Nephron progenitor cell (in vitro differentiated cells): ENCODE measurements at regions not wholly inside any gene's neighbourhood (a gene's known extent, or its start where the extent isn't known, plus 50 kb on each side); places are given as distances from the start of the nearest gene placed in this dataset.

ENCODE experiments used
- DNase-seq: peaks from one replicate; pipeline ENCODE4 v3.0.0; 2021
- H3K27ac Mint-ChIP-seq: 2 replicates; pipeline ENCODE4 v1.8.0; 2021; ENCODE audit warnings: mild to moderate bottlenecking, moderate library complexity, mixed read lengths
- H3K27me3 Mint-ChIP-seq: 2 replicates; pipeline ENCODE4 v1.8.0; 2021; ENCODE audit warnings: mild to moderate bottlenecking, low read depth, mixed read lengths; ENCODE audit not compliant: poor library complexity
- H3K36me3 Mint-ChIP-seq: 2 replicates; pipeline ENCODE4 v1.8.0; 2021; ENCODE audit warnings: low read depth, mixed read lengths
- H3K4me1 Mint-ChIP-seq: 2 replicates; pipeline ENCODE4 v1.8.0; 2021; ENCODE audit warnings: mixed read lengths
- H3K4me3 Mint-ChIP-seq: 2 replicates; pipeline ENCODE4 v1.8.0; 2021; ENCODE audit warnings: mild to moderate bottlenecking, moderate library complexity, mixed read lengths
- H3K9me3 Mint-ChIP-seq: 2 replicates; pipeline ENCODE4 v1.8.0; 2021; ENCODE audit warnings: mild to moderate bottlenecking, moderate library complexity, mixed read lengths
- TF ChIP-seq, protein P1 (sequence below): fragments of 200-600 bp; sonication (generic); IDR thresholded peaks from 2 replicates; pipeline ENCODE4 v1.5.0; 2021; ENCODE audit warnings: antibody characterized with exemption

- H3K4me1 Mint-ChIP-seq, result no peaks in the 10 kb centered on the region
- DNase-seq, result no peak
- no peak overlapping the region for H3K4me3 Mint-ChIP-seq
- H3K9me3 Mint-ChIP-seq, result no peaks in the 10 kb centered on the region
- H3K27me3 Mint-ChIP-seq, result peaks cover 2% of the 10 kb centered on the region
- no peaks in the 10 kb centered on the region for H3K36me3 Mint-ChIP-seq
- no peak overlapping the region for H3K27ac Mint-ChIP-seq
- TF ChIP-seq, protein P1, sequence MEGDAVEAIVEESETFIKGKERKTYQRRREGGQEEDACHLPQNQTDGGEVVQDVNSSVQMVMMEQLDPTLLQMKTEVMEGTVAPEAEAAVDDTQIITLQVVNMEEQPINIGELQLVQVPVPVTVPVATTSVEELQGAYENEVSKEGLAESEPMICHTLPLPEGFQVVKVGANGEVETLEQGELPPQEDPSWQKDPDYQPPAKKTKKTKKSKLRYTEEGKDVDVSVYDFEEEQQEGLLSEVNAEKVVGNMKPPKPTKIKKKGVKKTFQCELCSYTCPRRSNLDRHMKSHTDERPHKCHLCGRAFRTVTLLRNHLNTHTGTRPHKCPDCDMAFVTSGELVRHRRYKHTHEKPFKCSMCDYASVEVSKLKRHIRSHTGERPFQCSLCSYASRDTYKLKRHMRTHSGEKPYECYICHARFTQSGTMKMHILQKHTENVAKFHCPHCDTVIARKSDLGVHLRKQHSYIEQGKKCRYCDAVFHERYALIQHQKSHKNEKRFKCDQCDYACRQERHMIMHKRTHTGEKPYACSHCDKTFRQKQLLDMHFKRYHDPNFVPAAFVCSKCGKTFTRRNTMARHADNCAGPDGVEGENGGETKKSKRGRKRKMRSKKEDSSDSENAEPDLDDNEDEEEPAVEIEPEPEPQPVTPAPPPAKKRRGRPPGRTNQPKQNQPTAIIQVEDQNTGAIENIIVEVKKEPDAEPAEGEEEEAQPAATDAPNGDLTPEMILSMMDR, result no peak
Observed at GRCh38 chr2:223230352-223230751, 178.4 kb downstream of the KCNE4 start.

DNA sequence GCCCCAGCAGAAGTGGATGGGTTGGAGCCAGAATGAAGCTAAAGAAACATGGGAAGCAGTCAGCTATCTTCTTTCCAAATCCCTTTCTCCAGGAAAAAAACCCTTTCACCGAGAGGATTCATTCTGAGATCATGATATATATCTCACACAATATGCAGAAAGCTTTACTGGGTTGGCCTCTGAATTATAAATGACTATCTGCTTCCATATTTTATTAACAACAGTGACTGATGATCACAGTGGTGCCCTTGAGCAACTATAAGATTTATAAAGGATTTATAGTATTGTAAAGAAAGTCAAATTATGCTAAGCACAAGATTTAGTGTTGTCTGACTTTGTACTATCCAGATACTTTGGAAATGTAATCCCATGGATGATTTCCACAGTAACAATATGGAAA lies 180.3 kb downstream of the KCNE4 start:
- no peaks in the 10 kb centered on the region for H3K4me1 Mint-ChIP-seq
- no peaks in the 10 kb centered on the region for H3K9me3 Mint-ChIP-seq
- H3K36me3 Mint-ChIP-seq, result no peaks in the 10 kb centered on the region
- H3K4me3 Mint-ChIP-seq, result no peak overlapping the region
- TF ChIP-seq, protein P1, result no peak
- DNase-seq, result no peak
- H3K27me3 Mint-ChIP-seq, result peaks cover 3% of the 10 kb centered on the region
- H3K27ac Mint-ChIP-seq, result no peak overlapping the region

GRCh38 chr2:223232896-223233295 lies 180.9 kb downstream of the KCNE4 start:
- H3K36me3 Mint-ChIP-seq, result no peaks in the 10 kb centered on the region
- TF ChIP-seq, protein P1, result no peak
- DNase-seq, result no peak
- H3K27me3 Mint-ChIP-seq, result peaks cover 3% of the 10 kb centered on the region
- no peak overlapping the region for H3K4me3 Mint-ChIP-seq
- H3K4me1 Mint-ChIP-seq, result no peaks in the 10 kb centered on the region
- H3K27ac Mint-ChIP-seq, result no peak overlapping the region
- no peaks in the 10 kb centered on the region for H3K9me3 Mint-ChIP-seq

- Mint-ChIP-seq H3K9me3 (no peaks in the 10 kb centered on the region), H3K36me3 (no peaks in the 10 kb centered on the region), H3K27me3 (peaks cover 3% of the 10 kb centered on the region), H3K27ac (no peak overlapping the region), H3K4me3 (no peak overlapping the region), H3K4me1 (no peaks in the 10 kb centered on the region)
- TF ChIP-seq, protein P1, result no peak
- no peak for DNase-seq
Observed at GRCh38 chr2:223235986-223236385, 184.0 kb downstream of the KCNE4 start.

DNA sequence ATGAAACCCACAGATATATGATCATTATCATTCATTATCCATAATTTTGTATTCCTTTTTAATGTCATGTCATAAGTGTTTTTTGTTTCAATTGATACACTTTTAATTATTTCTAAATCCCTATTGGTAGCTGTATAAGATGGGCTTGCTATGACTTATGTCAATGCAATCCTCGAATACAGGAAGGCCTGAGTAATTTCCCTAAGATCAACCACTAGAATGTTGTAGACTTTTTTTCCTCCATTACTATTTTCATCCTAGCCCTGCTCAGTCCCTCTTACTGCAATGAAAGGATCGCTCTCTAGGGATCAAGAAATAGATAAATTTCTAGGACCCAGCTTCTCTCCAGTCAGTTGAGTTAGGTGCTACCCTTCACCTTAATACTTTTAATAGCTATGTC lies 186.3 kb downstream of the KCNE4 start:
- H3K36me3 Mint-ChIP-seq, result no peaks in the 10 kb centered on the region
- no peak overlapping the region for H3K27ac Mint-ChIP-seq
- no peaks in the 10 kb centered on the region for H3K4me1 Mint-ChIP-seq
- H3K27me3 Mint-ChIP-seq, result peaks cover 3% of the 10 kb centered on the region
- no peak for DNase-seq
- TF ChIP-seq, protein P1, result no peak
- H3K4me3 Mint-ChIP-seq, result no peak overlapping the region
- H3K9me3 Mint-ChIP-seq, result peaks cover 12% of the 10 kb centered on the region

DNA sequence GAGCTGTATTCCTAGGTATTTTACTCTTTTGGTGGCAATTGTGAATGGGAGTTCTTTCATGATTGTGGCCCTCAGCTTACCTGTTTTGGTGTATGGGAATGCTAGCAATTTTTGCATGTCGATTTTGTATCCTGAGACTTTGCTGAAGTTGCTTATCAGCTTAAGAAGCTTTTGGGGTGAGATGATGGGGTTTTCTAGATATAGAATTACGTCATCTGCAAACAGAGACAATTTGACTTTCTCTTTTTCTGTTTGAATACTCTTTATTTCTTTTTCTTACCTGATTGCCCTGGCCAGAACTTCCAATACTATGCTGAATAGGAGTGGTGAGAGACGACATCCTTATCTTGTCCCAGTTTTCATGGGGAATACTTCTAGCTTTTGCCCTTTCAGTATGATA lies 191.2 kb downstream of the KCNE4 start:
- Mint-ChIP-seq H3K27ac (no peak overlapping the region), H3K27me3 (no peaks in the 10 kb centered on the region), H3K9me3 (peaks cover 31% of the 10 kb centered on the region), H3K36me3 (no peaks in the 10 kb centered on the region), H3K4me1 (no peaks in the 10 kb centered on the region), H3K4me3 (no peak overlapping the region)
- DNase-seq, result no peak
- TF ChIP-seq, protein P1, result no peak
